AG10803 (cell line): ENCODE measurements at regions not wholly inside any gene's neighbourhood (a gene's known extent, or its start where the extent isn't known, plus 50 kb on each side); places are given as distances from the start of the nearest gene placed in this dataset.

Experiments
- DNase-seq: peaks from one replicate; pipeline ENCODE4 v3.0.0; 2010; ENCODE audit warnings: low read depth
- H3K4me3 ChIP-seq: 2 replicates; pipeline ENCODE4 v1.5.1; 2011; ENCODE audit warnings: mild to moderate bottlenecking, low read length, control low read depth
- TF ChIP-seq, protein P1 (sequence below): conservative IDR thresholded peaks from 2 replicates; pipeline ENCODE4 v1.5.1; 2011; ENCODE audit warnings: mild to moderate bottlenecking, low read length, control low read depth, inconsistent platforms

DNA sequence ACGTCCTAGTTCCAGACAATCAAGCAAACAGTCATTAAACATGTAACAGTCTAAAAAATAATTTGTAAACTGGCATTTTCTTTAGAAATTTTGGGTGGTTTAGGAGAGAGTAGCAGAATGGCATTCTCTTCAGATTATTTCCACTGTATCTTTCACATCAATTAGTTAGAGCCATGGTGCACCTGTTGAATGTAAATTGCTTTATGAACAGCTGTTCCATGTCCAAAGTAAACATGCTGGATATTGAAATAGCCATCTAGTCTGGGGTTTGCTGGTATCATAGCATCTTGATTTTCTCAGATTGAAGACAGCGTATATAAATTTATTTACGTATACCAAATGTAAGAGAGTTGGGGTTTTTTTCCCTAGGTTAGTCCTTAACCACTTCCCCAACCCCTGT is 143.6 kb downstream of the RCHY1 start:
- TF ChIP-seq, protein P1, sequence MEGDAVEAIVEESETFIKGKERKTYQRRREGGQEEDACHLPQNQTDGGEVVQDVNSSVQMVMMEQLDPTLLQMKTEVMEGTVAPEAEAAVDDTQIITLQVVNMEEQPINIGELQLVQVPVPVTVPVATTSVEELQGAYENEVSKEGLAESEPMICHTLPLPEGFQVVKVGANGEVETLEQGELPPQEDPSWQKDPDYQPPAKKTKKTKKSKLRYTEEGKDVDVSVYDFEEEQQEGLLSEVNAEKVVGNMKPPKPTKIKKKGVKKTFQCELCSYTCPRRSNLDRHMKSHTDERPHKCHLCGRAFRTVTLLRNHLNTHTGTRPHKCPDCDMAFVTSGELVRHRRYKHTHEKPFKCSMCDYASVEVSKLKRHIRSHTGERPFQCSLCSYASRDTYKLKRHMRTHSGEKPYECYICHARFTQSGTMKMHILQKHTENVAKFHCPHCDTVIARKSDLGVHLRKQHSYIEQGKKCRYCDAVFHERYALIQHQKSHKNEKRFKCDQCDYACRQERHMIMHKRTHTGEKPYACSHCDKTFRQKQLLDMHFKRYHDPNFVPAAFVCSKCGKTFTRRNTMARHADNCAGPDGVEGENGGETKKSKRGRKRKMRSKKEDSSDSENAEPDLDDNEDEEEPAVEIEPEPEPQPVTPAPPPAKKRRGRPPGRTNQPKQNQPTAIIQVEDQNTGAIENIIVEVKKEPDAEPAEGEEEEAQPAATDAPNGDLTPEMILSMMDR = no peak
- H3K4me3 ChIP-seq = no peak overlapping the region
- no peak for DNase-seq

DNA sequence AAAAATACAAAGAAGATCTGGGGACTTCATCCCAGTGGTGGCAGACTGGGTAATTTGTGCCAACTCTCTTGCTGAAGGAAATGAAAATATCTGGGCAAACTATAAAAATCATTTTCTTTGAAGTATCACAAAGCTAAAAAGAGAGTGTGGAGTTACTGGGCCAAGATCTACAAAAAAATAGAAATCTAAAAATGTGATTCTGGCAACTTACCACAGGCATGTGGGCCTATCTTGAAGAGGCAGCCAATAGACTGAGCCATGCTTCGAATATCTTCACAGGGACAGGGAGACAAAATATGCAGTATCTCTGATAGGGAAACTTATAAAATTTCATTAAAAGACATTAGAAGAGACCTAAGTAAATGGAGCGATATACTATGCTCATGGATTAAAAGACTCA is 168.8 kb downstream of the RCHY1 start:
- TF ChIP-seq, protein P1 = no peak
- no peak overlapping the region for H3K4me3 ChIP-seq
- no peak for DNase-seq

DNA sequence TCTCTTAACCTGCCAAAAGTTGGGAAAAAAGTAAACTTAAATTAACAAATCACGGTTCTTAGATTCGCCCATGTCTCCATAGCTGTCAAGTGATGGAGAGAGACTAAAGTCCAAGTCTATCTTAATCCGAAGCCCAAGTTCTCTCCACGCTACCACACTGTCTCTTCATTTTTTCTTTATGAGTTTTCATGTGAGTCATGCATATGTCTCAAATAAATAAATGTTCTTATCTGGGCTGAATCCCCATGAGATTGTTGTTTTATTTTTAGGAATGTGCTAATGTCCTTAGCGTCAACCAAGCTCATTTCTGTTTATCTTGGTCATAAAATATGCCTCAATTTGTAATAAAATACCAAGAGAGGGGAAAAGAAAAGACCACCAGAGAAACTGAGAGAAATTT is 169.3 kb downstream of the RCHY1 start:
- no peak overlapping the region for H3K4me3 ChIP-seq
- TF ChIP-seq, protein P1 = no peak
- DNase-seq = peak; percentile 8

DNA sequence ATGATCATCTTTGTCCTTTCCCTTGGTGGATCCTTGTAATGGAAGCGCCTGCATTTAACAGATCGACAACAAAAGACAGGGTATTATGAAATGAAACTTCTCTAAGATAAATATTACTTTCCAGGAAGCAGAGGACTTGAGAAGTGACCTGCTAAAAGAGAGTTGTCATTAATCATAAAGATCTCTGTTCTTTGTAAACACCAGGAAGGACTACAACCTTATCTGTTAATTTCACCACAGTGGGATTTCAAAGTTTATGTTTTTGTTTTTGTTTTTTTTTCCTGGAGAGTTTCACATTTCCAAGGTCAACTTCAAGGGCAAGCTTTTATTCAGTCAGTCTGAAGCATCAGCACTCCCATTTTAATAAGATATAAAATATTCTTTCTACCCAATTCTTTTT is 170.9 kb downstream of the RCHY1 start:
- DNase-seq = no peak
- TF ChIP-seq, protein P1 = no peak
- H3K4me3 ChIP-seq = no peak overlapping the region

DNA sequence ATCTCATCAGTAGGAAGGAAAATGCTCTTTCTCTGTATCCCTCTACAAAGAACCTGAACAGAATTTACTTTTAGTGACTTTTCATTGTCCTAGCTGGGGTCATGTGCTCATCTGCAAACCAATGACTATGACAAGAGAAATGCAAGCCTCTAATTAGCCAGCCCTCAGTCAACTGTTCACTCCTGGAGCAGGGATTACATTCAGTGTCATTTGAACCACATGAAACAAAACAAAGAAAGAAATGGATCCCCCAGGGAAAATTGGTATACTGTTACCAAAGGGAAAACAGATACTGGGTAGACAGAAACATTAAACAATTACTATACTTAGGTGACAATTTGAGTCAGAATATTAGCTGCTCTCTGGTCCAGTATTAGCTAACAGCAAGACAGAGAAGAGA is 173.6 kb downstream of the RCHY1 start:
- TF ChIP-seq, protein P1 = no peak
- no peak for DNase-seq
- H3K4me3 ChIP-seq = no peak overlapping the region

DNA sequence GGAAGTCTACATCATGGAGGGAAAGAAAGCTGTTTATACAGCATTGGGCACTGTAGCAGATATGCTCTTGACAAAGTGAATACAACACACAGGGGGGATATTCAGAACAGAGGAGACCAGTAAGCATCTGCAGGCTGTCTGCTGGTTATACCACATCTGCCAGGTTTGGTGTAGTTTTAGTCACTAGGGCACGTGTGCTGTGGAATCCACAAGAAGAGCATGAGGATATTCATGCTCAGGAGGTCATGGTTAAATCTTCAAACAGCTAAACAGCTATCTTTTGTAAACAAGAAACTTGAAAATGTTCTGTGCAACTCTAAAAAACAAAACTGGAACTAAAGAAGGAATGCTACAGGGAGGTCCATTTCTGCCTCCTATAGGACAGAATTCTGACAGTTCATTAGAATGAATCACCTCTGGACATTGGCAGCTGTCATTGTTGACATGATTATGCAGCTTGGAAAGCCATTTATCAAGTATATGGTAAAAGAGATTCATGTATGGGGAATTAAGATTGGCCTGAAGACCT is 175.8 kb downstream of the RCHY1 start:
- H3K4me3 ChIP-seq = no peak overlapping the region
- TF ChIP-seq, protein P1 = no peak
- DNase-seq = no peak

DNA sequence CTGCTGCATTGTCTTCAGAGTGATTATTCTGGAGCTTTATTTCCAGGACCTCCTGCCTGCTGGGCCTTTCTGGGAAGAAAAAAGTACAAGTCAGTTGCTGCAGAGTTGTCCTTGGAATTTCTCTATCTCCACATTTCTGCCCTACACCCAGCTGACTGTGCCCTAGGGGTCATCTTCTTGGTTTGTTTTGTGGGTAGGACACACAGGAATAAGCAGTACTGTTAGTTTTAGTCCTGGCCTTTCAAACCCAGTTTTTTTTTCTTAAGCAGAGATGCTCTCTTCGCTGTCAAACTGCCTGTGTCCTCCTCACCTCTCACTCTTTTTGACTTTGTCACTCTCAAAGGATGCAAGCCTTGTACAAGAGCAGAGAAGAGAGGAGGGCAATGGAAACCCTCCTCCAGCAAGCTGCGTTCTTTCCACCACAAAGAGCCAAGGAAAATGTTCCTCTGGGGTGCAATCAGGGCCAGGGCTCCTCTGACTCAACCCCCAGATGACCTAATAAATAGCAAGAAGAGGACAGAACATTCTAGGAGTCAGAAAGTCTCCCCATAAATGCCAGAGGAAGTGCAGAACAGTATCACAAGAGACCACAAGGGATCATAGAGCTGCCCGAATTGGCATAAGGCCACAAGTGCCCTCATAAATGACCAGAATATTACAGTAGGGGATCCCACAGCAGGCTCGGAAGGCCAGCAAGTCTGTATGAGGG is 186.2 kb downstream of the RCHY1 start:
- TF ChIP-seq, protein P1 = no peak
- no peak for DNase-seq
- H3K4me3 ChIP-seq = no peak overlapping the region
